Vagina (tissue), 2 donors: ENCODE measurements at regions not wholly inside any gene's neighbourhood (a gene's known extent, or its start where the extent isn't known, plus 50 kb on each side); places are given as distances from the start of the nearest gene placed in this dataset.

Experiments
- CTCF ChIP-seq, 3 experiments: fragments of 450-650 bp in 2 of 3; fragments of 200-600 bp in 1 of 3; sonication (generic) in 1 of 3; IDR thresholded peaks; one replicate each; pipeline ENCODE4 v1.5.1; 2017 to 2019; ENCODE audit warnings: antibody characterized with exemption in 3 of 3, mild to moderate bottlenecking in 2 of 3, moderate library complexity in 2 of 3
- POLR2A ChIP-seq, 2 donors: fragments of 450-650 bp; IDR thresholded peaks; one replicate each; pipeline ENCODE4 v1.6.1; 2017; ENCODE audit warnings: antibody characterized with exemption in 2 of 2, mild to moderate bottlenecking in 2 of 2, moderate library complexity in 2 of 2

GRCh38 chr6:85771925-85772430 lies 129.3 kb upstream of the SYNCRIP start:
- TF ChIP-seq POLR2A (IDR thresholded peaks at IDR 0.05) (no peak), CTCF (IDR thresholded peaks at IDR 0.05) (no peak)
